Neuronal stem cell (in vitro differentiated cells): ENCODE measurements at regions not wholly inside any gene's neighbourhood (a gene's known extent, or its start where the extent isn't known, plus 50 kb on each side); places are given as distances from the start of the nearest gene placed in this dataset.
A peak's percentile ranks its signal among the peaks of the same experiment; 100 is the strongest.

Source experiments
- DNase-seq: peaks from one replicate; pipeline ENCODE4 v3.0.0-alpha.2; 2013; ENCODE audit warnings: low spot score
- H2AFZ ChIP-seq: one replicate; pipeline ENCODE4 v1.6.1; 2013; ENCODE audit warnings: mild to moderate bottlenecking, low read length, inconsistent platforms
- H2AK5ac ChIP-seq: 2 replicates; pipeline ENCODE4 v1.6.1; 2013; ENCODE audit warnings: low read depth, mild to moderate bottlenecking, inconsistent platforms, low read length, moderate library complexity, mixed read lengths
- H2BK120ac ChIP-seq: 2 replicates; pipeline ENCODE4 v1.6.1; 2013; ENCODE audit warnings: low read depth, mild to moderate bottlenecking, inconsistent platforms, low read length, moderate library complexity, mixed read lengths
- H2BK12ac ChIP-seq: one replicate; pipeline ENCODE4 v1.6.1; 2013; ENCODE audit warnings: low read length, inconsistent platforms
- H2BK15ac ChIP-seq: 2 replicates; pipeline ENCODE4 v1.6.1; 2013; ENCODE audit warnings: mild to moderate bottlenecking, low read length, inconsistent platforms, mixed read lengths
- H2BK5ac ChIP-seq: one replicate; pipeline ENCODE4 v1.6.1; 2013; ENCODE audit warnings: inconsistent platforms, mild to moderate bottlenecking, low read length, moderate library complexity
- H3K14ac ChIP-seq: one replicate; pipeline ENCODE4 v1.6.1; 2013; ENCODE audit warnings: low read length, inconsistent platforms
- H3K18ac ChIP-seq: 2 replicates; pipeline ENCODE4 v1.6.1; 2013; ENCODE audit warnings: low read length, inconsistent platforms
- H3K23ac ChIP-seq: 2 replicates; pipeline ENCODE4 v1.6.1; 2013; ENCODE audit warnings: low read depth, mild to moderate bottlenecking, mixed read lengths, low read length, inconsistent platforms; ENCODE audit not compliant: poor library complexity
- H3K27ac ChIP-seq: replicated peaks from 3 replicates; pipeline ENCODE4 v1.5.1; 2013; ENCODE audit warnings: low read length, inconsistent platforms
- H3K27me3 ChIP-seq, 3 experiments: 2 replicates each; pipeline ENCODE4 v1.6.1; 2013; ENCODE audit warnings: low read length in 3 of 3, mild to moderate bottlenecking in 2 of 3, inconsistent platforms in 1 of 3, low read depth in 1 of 3, mixed read lengths in 1 of 3, moderate library complexity in 1 of 3; ENCODE audit not compliant: control insufficient read depth in 3 of 3, insufficient read depth in 3 of 3
- H3K36me3 ChIP-seq, 2 donors: replicated peaks in 1 of 2; 2 replicates each; pipeline ENCODE4 v1.6.1; 2013; ENCODE audit warnings: low read length in 2 of 2; ENCODE audit not compliant: control insufficient read depth in 2 of 2, insufficient read depth in 2 of 2
- H3K4ac ChIP-seq: 2 replicates; pipeline ENCODE4 v1.6.1; 2013; ENCODE audit warnings: inconsistent platforms, mild to moderate bottlenecking, low read length, moderate library complexity
- H3K4me1 ChIP-seq, 2 donors: 1 replicate in 1 of 2; 2 replicates in 1 of 2; pipeline ENCODE4 v1.6.1; 2013; ENCODE audit warnings: low read length in 2 of 2, low read depth in 1 of 2; ENCODE audit not compliant: control insufficient read depth in 2 of 2, insufficient read depth in 1 of 2
- H3K4me2 ChIP-seq: one replicate; pipeline ENCODE4 v1.6.1; 2013; ENCODE audit warnings: mild to moderate bottlenecking, low read length, inconsistent platforms; ENCODE audit not compliant: insufficient read depth, poor library complexity, severe bottlenecking
- H3K4me3 ChIP-seq, 2 donors: 2 replicates each; pipeline ENCODE4 v1.5.1; 2013; ENCODE audit warnings: low read length in 2 of 2, mild to moderate bottlenecking in 2 of 2, inconsistent platforms in 1 of 2, moderate library complexity in 1 of 2
- H3K79me1 ChIP-seq: one replicate; pipeline ENCODE4 v1.6.1; 2013; ENCODE audit warnings: low read depth, mild to moderate bottlenecking, inconsistent platforms, low read length, moderate library complexity
- H3K9ac ChIP-seq: one replicate; pipeline ENCODE4 v1.6.1; 2013; ENCODE audit warnings: mild to moderate bottlenecking, low read depth, low read length, inconsistent platforms; ENCODE audit not compliant: poor library complexity
- H3K9me3 ChIP-seq, 2 donors: replicated peaks in 1 of 2; 2 replicates each; pipeline versions ENCODE3 to v1.6.1; 2013; ENCODE audit warnings: low read length in 2 of 2, mild to moderate bottlenecking in 2 of 2, inconsistent platforms in 1 of 2, low read depth in 1 of 2, mixed read lengths in 1 of 2, moderate library complexity in 1 of 2; ENCODE audit not compliant: control insufficient read depth in 2 of 2, insufficient read depth in 1 of 2
- H4K8ac ChIP-seq: one replicate; pipeline ENCODE4 v1.6.1; 2013; ENCODE audit warnings: low read depth, mild to moderate bottlenecking, inconsistent platforms, low read length, moderate library complexity
- H4K91ac ChIP-seq: one replicate; pipeline ENCODE4 v1.6.1; 2013; ENCODE audit warnings: low read length, low read depth, mild to moderate bottlenecking, inconsistent platforms; ENCODE audit not compliant: poor library complexity
- WGBS, 2 donors: extraction: QIAGEN DNeasy Blood & Tissue Kit; methylation state at CpG; one replicate each; pipeline ENCODE4 v1.1.7; 2013; ENCODE audit warnings: missing lambda C conversion rate in 2 of 2, mixed read lengths in 1 of 2; ENCODE audit not compliant: insufficient read length in 2 of 2, insufficient replicate concordance in 1 of 2; ENCODE audit errors: extremely low coverage in 2 of 2; 5-methylcytosine and 5-hydroxymethylcytosine counted together

- Histone ChIP-seq H3K27ac (no peak overlapping the region), H2AK5ac (peak overlapping the region; percentile 21), H3K14ac (no peak overlapping the region), H3K18ac (peak overlapping the region; percentile 31), H2BK5ac (peak overlapping the region; percentile 22), H3K4ac (no peak overlapping the region), H3K23ac (no peak overlapping the region), H3K9me3 (peaks cover 1 to 7% of the 10 kb centered on the region in 2 donors), H3K36me3 (no peaks in the 10 kb centered on the region), H3K27me3 (no peaks in the 10 kb centered on the region), H3K4me2 (no peak overlapping the region), H3K4me3 (no peak overlapping the region), H2BK12ac (peak overlapping the region; percentile 68), H2BK120ac (no peak overlapping the region), H2AFZ (peak overlapping the region; percentile 80), H3K79me1 (no peaks in the 10 kb centered on the region), H4K8ac (no peak overlapping the region), H3K4me1 (peaks cover 3 to 4% of the 10 kb centered on the region in 2 donors), H4K91ac (no peak overlapping the region), H3K9ac (no peak overlapping the region), H2BK15ac (peak overlapping the region; percentile 69)
- no peak for DNase-seq
- no CpG with 5 or more reads among the region's 16 CpGs for WGBS, 2 donors
Observed at GRCh38 chr2:128736046-128736688, 417.5 kb upstream of the HS6ST1 start.

- Histone ChIP-seq H4K8ac (peak overlapping the region; percentile 43), H3K27me3 (no peaks in the 10 kb centered on the region), H3K4ac (peak overlapping the region; percentile 86), H2BK12ac (peak overlapping the region; percentile 66), H2BK15ac (peak overlapping the region; percentile 79), H2AK5ac (peak overlapping the region; percentile 93), H3K9ac (no peak overlapping the region), H3K4me2 (no peak overlapping the region), H3K4me3 (peak overlapping the region in 1 of 2 donors; percentile 4), H2BK5ac (peak overlapping the region; percentile 26), H3K14ac (peak overlapping the region; percentile 50), H3K27ac (no peak overlapping the region), H3K4me1 (peaks cover 3 to 4% of the 10 kb centered on the region in 2 donors), H3K23ac (peak overlapping the region; percentile 94), H4K91ac (no peak overlapping the region), H3K9me3 (peaks cover 1 to 5% of the 10 kb centered on the region in 2 donors), H3K79me1 (no peaks in the 10 kb centered on the region), H3K18ac (peak overlapping the region; percentile 80), H2AFZ (peak overlapping the region; percentile 80), H3K36me3 (no peaks in the 10 kb centered on the region), H2BK120ac (no peak overlapping the region)
- WGBS, 2 donors, result no CpG with 5 or more reads among the region's 71 CpGs
- DNase-seq, result peak; percentile 77
Observed at GRCh38 chr2:128736689-128737545, 418.2 kb upstream of the HS6ST1 start.

GRCh38 chr2:128737546-128737826 is 418.8 kb upstream of the HS6ST1 start:
- no CpG with 5 or more reads among the region's 7 CpGs for WGBS, 2 donors
- Histone ChIP-seq H3K27ac (no peak overlapping the region), H3K4me3 (no peak overlapping the region)

GRCh38 chr2:128738446-128739110 is 419.9 kb upstream of the HS6ST1 start:
- Histone ChIP-seq H3K18ac (no peak overlapping the region), H3K79me1 (no peaks in the 10 kb centered on the region), H3K23ac (no peak overlapping the region), H2BK120ac (no peak overlapping the region), H3K14ac (no peak overlapping the region), H3K27ac (no peak overlapping the region), H2AK5ac (no peak overlapping the region), H2BK5ac (no peak overlapping the region), H2AFZ (peak overlapping the region; percentile 10), H4K8ac (no peak overlapping the region), H3K9ac (peak overlapping the region; percentile 13), H3K36me3 (no peaks in the 10 kb centered on the region), H2BK15ac (no peak overlapping the region), H3K4me1 (peaks cover 2 to 4% of the 10 kb centered on the region in 2 donors), H2BK12ac (no peak overlapping the region), H3K4me3 (no peak overlapping the region), H3K4ac (no peak overlapping the region), H3K4me2 (no peak overlapping the region), H3K9me3 (peaks cover 0 to 5% of the 10 kb centered on the region in 2 donors), H4K91ac (no peak overlapping the region), H3K27me3 (no peaks in the 10 kb centered on the region)
- no peak for DNase-seq
- no CpG with 5 or more reads among the region's 8 CpGs for WGBS, 2 donors

More at GRCh38 chr2:128737546-128737826, 418.8 kb upstream of the HS6ST1 start:
- Histone ChIP-seq H2AK5ac (peak overlapping the region; percentile 93), H2BK5ac (peak overlapping the region; percentile 26), H3K27me3 (no peaks in the 10 kb centered on the region), H4K91ac (no peak overlapping the region), H3K4me1 (peaks cover 3 to 4% of the 10 kb centered on the region in 2 donors), H3K23ac (peak overlapping the region; percentile 94), H3K18ac (peak overlapping the region; percentile 80), H3K36me3 (no peaks in the 10 kb centered on the region), H3K9ac (no peak overlapping the region), H3K14ac (peak overlapping the region; percentile 50), H3K9me3 (peaks cover 0 to 5% of the 10 kb centered on the region in 2 donors), H2BK15ac (peak overlapping the region; percentile 79), H2BK120ac (no peak overlapping the region), H2BK12ac (peak overlapping the region; percentile 66), H3K4ac (peak overlapping the region; percentile 86), H2AFZ (no peak overlapping the region), H3K4me2 (no peak overlapping the region), H4K8ac (no peak overlapping the region), H3K79me1 (no peaks in the 10 kb centered on the region)
- DNase-seq, result no peak
